ENCODE measurements at regions not wholly inside any gene's neighbourhood (a gene's known extent, or its start where the extent isn't known, plus 50 kb on each side); places are given as distances from the start of the nearest gene placed in this dataset.

DNA sequence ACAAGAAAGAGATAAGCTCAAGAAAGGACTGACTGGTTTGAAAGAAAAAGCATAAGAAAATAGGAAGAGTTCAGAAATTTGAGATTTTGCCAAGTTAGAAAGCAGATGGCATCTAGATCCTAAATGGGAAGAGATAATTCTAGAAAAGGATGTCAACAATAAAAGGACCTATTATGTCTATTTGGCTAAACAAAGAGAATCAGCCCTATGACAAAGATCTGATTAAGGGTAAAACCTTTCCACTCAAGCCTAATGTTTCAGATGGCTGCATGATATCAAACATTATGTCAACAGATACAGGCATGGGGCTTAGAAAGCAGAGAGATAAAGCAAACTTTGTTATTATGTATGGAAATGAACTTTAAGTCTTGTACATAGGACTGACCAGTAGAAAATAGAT is 465.0 kb upstream of the TRIB2 start:
- BruUV-seq (replicated peaks) = no TSS peak
- ChIA-PET POLR2A (no interaction called here), CTCF (ENCODE audit: unreplicated experiment) (no interaction called here)
- H3K9me2 ChIP-seq (ENCODE audit: insufficient read depth, low read length) = no peaks in the 10 kb centered on the region
- no peaks in the 10 kb centered on the region for H3K79me2 ChIP-seq (ENCODE audit: insufficient read depth, low read depth, low read length)
- no peaks in the 10 kb centered on the region for H3K9me3 ChIP-seq (ENCODE audit: low read length)
- no peak for DNase-seq (ENCODE audit: low spot score)
- no peak for TF ChIP-seq EZH2phosphoT487 (IDR thresholded peaks at IDR 0.05; ENCODE audit: borderline replicate concordance, low read depth, low read length)
- no peak for TF ChIP-seq CTCF (conservative IDR thresholded peaks at IDR 0.05; ENCODE audit: low read length)
- no peak overlapping the region for H3K4me2 ChIP-seq (ENCODE audit: low read length)
- intact Hi-C loops (cut with micrococcal nuclease; ENCODE audit: unreplicated experiment) = no loop called here
- no peaks in the 10 kb centered on the region for H3K4me1 ChIP-seq (ENCODE audit: insufficient read depth, low read length, poor library complexity, severe bottlenecking)
- no peak overlapping the region for H3K4me3 ChIP-seq (ENCODE audit: low read depth, low read length, poor library complexity, severe bottlenecking)
- no peaks in the 10 kb centered on the region for H4K20me1 ChIP-seq (ENCODE audit: insufficient read depth, low read length)
- no peaks in the 10 kb centered on the region for H3K36me3 ChIP-seq (ENCODE audit: insufficient read depth, low read length)
- H2AFZ ChIP-seq (ENCODE audit: low read length) = no peak overlapping the region
- H3K27ac ChIP-seq (ENCODE audit: low read depth, low read length, poor library complexity, severe bottlenecking) = no peak overlapping the region

DNA sequence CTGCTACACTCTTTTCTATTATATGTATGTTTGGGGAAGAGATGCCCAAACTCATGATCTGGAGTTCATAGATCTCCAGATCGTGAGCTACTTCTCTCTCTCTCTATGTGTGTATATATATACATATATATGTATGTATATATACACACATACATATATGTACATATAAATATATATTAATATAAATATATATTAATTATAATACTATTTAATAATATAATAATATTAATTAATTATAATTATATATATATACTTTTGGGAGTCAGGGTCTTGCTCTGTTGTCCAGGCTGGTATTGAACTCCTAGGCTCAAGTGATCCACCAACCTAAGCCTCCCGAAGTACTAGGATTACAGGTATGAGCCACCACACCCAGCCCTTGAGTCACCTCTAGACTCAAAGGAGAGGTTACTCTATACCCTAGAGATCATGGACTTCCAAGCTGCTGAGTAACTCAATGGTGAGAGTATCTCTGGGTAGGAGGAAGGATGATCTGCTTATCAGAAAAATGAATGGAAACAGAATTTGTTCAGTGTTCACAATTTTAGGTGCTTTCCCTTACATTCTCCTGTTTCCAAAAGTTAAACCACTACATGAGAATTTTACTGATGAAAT is 463.5 kb upstream of the TRIB2 start:
- no peak for DNase-seq (ENCODE audit: low spot score)
- Histone ChIP-seq H4K20me1 (ENCODE audit: insufficient read depth, low read length) (no peaks in the 10 kb centered on the region), H3K79me2 (ENCODE audit: insufficient read depth, low read depth, low read length) (no peaks in the 10 kb centered on the region), H3K36me3 (ENCODE audit: insufficient read depth, low read length) (no peaks in the 10 kb centered on the region), H3K9me2 (ENCODE audit: insufficient read depth, low read length) (no peaks in the 10 kb centered on the region), H3K4me2 (ENCODE audit: low read length) (no peak overlapping the region), H3K9me3 (ENCODE audit: low read length) (no peaks in the 10 kb centered on the region), H3K4me1 (ENCODE audit: insufficient read depth, low read length, poor library complexity, severe bottlenecking) (no peaks in the 10 kb centered on the region), H2AFZ (ENCODE audit: low read length) (no peak overlapping the region), H3K4me3 (ENCODE audit: low read depth, low read length, poor library complexity, severe bottlenecking) (no peak overlapping the region), H3K27ac (ENCODE audit: low read depth, low read length, poor library complexity, severe bottlenecking) (no peak overlapping the region)
- CTCF ChIA-PET (ENCODE audit: unreplicated experiment) = no interaction called here
- POLR2A ChIA-PET = no interaction called here
- TF ChIP-seq EZH2phosphoT487 (IDR thresholded peaks at IDR 0.05; ENCODE audit: borderline replicate concordance, low read depth, low read length) (no peak), CTCF (conservative IDR thresholded peaks at IDR 0.05; ENCODE audit: low read length) (no peak)
- no TSS peak for BruUV-seq (replicated peaks)
- intact Hi-C loops (cut with micrococcal nuclease; ENCODE audit: unreplicated experiment) = no loop called here

GRCh38 chr2:12254280-12254860 is 462.4 kb upstream of the TRIB2 start:
- no peaks in the 10 kb centered on the region for H3K9me3 ChIP-seq (ENCODE audit: low read length)
- no peak overlapping the region for H3K4me3 ChIP-seq (ENCODE audit: low read depth, low read length, poor library complexity, severe bottlenecking)
- H3K4me1 ChIP-seq (ENCODE audit: insufficient read depth, low read length, poor library complexity, severe bottlenecking) = no peaks in the 10 kb centered on the region
- no peaks in the 10 kb centered on the region for H3K79me2 ChIP-seq (ENCODE audit: insufficient read depth, low read depth, low read length)
- no peak overlapping the region for H3K27ac ChIP-seq (ENCODE audit: low read depth, low read length, poor library complexity, severe bottlenecking)
- TF ChIP-seq EZH2phosphoT487 (IDR thresholded peaks at IDR 0.05; ENCODE audit: borderline replicate concordance, low read depth, low read length) (no peak), CTCF (conservative IDR thresholded peaks at IDR 0.05; ENCODE audit: low read length) (no peak)
- ChIA-PET CTCF (ENCODE audit: unreplicated experiment) (no interaction called here), POLR2A (interaction anchor here (0.6 to 0.7 kb wide), 3 partner anchors 266 to 668 kb away, joined by 3 read pairs; no protein-coding TSS in a partner anchor)
- no peak overlapping the region for H2AFZ ChIP-seq (ENCODE audit: low read length)
- H3K36me3 ChIP-seq (ENCODE audit: insufficient read depth, low read length) = no peaks in the 10 kb centered on the region
- no peak overlapping the region for H3K4me2 ChIP-seq (ENCODE audit: low read length)
- DNase-seq (ENCODE audit: low spot score) = no peak
- H3K9me2 ChIP-seq (ENCODE audit: insufficient read depth, low read length) = no peaks in the 10 kb centered on the region
- intact Hi-C loops (cut with micrococcal nuclease; ENCODE audit: unreplicated experiment) = no loop called here
- no TSS peak for BruUV-seq (replicated peaks)
- no peaks in the 10 kb centered on the region for H4K20me1 ChIP-seq (ENCODE audit: insufficient read depth, low read length)
